ENCODE measurements at regions not wholly inside any gene's neighbourhood (a gene's known extent, or its start where the extent isn't known, plus 50 kb on each side); places are given as distances from the start of the nearest gene placed in this dataset.

DNA sequence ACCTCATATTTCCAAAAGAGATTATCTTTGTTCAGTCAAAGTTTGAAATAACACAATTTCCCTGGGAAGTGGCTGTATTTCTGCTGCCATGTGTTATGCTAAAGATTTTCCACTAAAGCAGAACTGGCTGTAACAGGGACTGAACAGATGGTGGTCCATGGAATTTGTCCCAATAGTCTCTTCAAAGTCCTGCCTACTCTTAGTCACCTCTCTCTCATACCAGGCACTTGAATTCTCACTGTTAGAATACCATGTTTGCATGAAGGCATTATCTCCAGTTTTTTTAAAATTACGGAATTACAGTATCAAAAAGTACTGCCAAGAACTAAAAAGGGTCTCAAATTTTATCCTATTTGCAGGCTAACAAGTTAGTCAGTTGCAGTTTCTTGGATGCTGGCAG lies 105.0 kb upstream of the HDDC2 start:
- TF ChIP-seq, protein P1, sequence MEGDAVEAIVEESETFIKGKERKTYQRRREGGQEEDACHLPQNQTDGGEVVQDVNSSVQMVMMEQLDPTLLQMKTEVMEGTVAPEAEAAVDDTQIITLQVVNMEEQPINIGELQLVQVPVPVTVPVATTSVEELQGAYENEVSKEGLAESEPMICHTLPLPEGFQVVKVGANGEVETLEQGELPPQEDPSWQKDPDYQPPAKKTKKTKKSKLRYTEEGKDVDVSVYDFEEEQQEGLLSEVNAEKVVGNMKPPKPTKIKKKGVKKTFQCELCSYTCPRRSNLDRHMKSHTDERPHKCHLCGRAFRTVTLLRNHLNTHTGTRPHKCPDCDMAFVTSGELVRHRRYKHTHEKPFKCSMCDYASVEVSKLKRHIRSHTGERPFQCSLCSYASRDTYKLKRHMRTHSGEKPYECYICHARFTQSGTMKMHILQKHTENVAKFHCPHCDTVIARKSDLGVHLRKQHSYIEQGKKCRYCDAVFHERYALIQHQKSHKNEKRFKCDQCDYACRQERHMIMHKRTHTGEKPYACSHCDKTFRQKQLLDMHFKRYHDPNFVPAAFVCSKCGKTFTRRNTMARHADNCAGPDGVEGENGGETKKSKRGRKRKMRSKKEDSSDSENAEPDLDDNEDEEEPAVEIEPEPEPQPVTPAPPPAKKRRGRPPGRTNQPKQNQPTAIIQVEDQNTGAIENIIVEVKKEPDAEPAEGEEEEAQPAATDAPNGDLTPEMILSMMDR (IDR thresholded peaks at IDR 0.05) = no peak
- TF ChIP-seq CHD2 (IDR thresholded peaks at IDR 0.05; ENCODE audit: low read length, partially characterized antibody) (no peak), TCF12 (IDR thresholded peaks at IDR 0.05) (no peak), ELF1 (IDR thresholded peaks at IDR 0.05) (no peak), EP300 (IDR thresholded peaks at IDR 0.05; ENCODE audit: borderline replicate concordance in 1 of 2, low read depth in 1 of 2, low read length in 1 of 2) (no peak), MXI1 (IDR thresholded peaks at IDR 0.05; ENCODE audit: low read depth, low read length) (no peak), EZH2phosphoT487 (IDR thresholded peaks at IDR 0.05; ENCODE audit: borderline replicate concordance, low read depth) (no peak), TAF1 (IDR thresholded peaks at IDR 0.05; ENCODE audit: borderline replicate concordance, low read depth, low read length) (no peak), RFX5 (IDR thresholded peaks at IDR 0.05; ENCODE audit: low read length) (no peak)
- TF ChIP-seq, protein P2, sequence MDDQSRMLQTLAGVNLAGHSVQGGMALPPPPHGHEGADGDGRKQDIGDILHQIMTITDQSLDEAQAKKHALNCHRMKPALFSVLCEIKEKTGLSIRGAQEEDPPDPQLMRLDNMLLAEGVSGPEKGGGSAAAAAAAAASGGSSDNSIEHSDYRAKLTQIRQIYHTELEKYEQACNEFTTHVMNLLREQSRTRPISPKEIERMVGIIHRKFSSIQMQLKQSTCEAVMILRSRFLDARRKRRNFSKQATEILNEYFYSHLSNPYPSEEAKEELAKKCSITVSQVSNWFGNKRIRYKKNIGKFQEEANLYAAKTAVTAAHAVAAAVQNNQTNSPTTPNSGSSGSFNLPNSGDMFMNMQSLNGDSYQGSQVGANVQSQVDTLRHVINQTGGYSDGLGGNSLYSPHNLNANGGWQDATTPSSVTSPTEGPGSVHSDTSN (IDR thresholded peaks at IDR 0.05) = no peak
